Uterus (tissue), 2 donors: ENCODE measurements at regions not wholly inside any gene's neighbourhood (a gene's known extent, or its start where the extent isn't known, plus 50 kb on each side); places are given as distances from the start of the nearest gene placed in this dataset.

Experiments
- POLR2A ChIP-seq, 2 donors: fragments of 450-650 bp; IDR thresholded peaks; one replicate each; pipeline ENCODE4 v1.6.1; 2016; ENCODE audit warnings: antibody characterized with exemption in 2 of 2, mild to moderate bottlenecking in 1 of 2, moderate library complexity in 1 of 2
- TF ChIP-seq, protein P1 (sequence below), 4 experiments: fragments of 200-600 bp in 2 of 4; fragments of 450-650 bp in 2 of 4; sonication (generic) in 2 of 4; IDR thresholded peaks; one replicate each; pipeline ENCODE4 v1.5.1; 2016 to 2019; ENCODE audit warnings: antibody characterized with exemption in 4 of 4, mild to moderate bottlenecking in 2 of 4, moderate library complexity in 1 of 4

DNA sequence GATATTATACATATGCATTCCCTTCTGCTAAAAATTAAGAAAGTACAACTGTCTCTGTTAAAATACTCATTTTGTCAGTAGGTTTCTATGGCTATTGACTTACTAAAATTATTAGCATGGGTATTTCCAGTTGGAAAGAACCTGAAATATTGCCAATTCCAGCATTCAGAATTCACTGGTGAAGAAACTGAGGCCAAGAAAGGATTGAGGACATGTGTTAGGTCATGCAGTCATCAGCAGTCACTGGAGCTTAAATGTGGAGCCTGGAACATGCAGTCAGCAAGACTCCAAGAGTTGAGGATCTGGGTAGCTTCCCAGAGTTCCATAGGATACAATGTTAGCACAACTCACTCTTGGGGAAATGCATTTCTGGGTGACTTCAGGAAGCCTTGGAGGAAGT, 1335.6 kb downstream of the AACS start:
- TF ChIP-seq, protein P1, sequence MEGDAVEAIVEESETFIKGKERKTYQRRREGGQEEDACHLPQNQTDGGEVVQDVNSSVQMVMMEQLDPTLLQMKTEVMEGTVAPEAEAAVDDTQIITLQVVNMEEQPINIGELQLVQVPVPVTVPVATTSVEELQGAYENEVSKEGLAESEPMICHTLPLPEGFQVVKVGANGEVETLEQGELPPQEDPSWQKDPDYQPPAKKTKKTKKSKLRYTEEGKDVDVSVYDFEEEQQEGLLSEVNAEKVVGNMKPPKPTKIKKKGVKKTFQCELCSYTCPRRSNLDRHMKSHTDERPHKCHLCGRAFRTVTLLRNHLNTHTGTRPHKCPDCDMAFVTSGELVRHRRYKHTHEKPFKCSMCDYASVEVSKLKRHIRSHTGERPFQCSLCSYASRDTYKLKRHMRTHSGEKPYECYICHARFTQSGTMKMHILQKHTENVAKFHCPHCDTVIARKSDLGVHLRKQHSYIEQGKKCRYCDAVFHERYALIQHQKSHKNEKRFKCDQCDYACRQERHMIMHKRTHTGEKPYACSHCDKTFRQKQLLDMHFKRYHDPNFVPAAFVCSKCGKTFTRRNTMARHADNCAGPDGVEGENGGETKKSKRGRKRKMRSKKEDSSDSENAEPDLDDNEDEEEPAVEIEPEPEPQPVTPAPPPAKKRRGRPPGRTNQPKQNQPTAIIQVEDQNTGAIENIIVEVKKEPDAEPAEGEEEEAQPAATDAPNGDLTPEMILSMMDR (IDR thresholded peaks at IDR 0.05), result no peak
- TF ChIP-seq POLR2A (IDR thresholded peaks at IDR 0.05), result no peak
